GM21367 (cell line): ENCODE measurements at regions not wholly inside any gene's neighbourhood (a gene's known extent, or its start where the extent isn't known, plus 50 kb on each side); places are given as distances from the start of the nearest gene placed in this dataset.

Experiments
- ATAC-seq: cut with Tn5 transposase; IDR thresholded peaks from one replicate; pipeline ENCODE4 v1.9.1; 2021; ENCODE audit not compliant: unreplicated experiment

- no peak for ATAC-seq
These were observed 230.4 kb upstream of the SPRED2 start for GRCh38 chr2:65662654-65663432.

GRCh38 chr2:65661980-65662653, 229.7 kb upstream of the SPRED2 start:
- no peak for ATAC-seq

- ATAC-seq, result no peak
These were observed 227.9 kb upstream of the SPRED2 start for GRCh38 chr2:65660340-65660739.

- ATAC-seq, result no peak
These were observed 226.5 kb upstream of the SPRED2 start for GRCh38 chr2:65658881-65659280.

- no peak for ATAC-seq
These were observed 225.9 kb upstream of the SPRED2 start for GRCh38 chr2:65658266-65658665.

- no peak for ATAC-seq
These were observed 223.8 kb upstream of the SPRED2 start for GRCh38 chr2:65656160-65656718.

GRCh38 chr2:65655000-65655399, 222.6 kb upstream of the SPRED2 start:
- ATAC-seq, result no peak

GRCh38 chr2:65654496-65654895, 222.1 kb upstream of the SPRED2 start:
- ATAC-seq, result no peak

- no peak for ATAC-seq
These were observed 219.7 kb upstream of the SPRED2 start for GRCh38 chr2:65652066-65652465.

- ATAC-seq, result no peak
These were observed 217.6 kb upstream of the SPRED2 start for GRCh38 chr2:65649811-65650589.

- ATAC-seq, result no peak
These were observed 214.9 kb upstream of the SPRED2 start for GRCh38 chr2:65647249-65647842.

GRCh38 chr2:65640793-65641103, 208.3 kb upstream of the SPRED2 start:
- no peak for ATAC-seq

GRCh38 chr2:65639156-65639864, 206.9 kb upstream of the SPRED2 start:
- ATAC-seq, result no peak

- ATAC-seq, result no peak
These were observed 206.0 kb upstream of the SPRED2 start for GRCh38 chr2:65638443-65638842.

GRCh38 chr2:65636813-65637483, 204.5 kb upstream of the SPRED2 start:
- no peak for ATAC-seq

- no peak for ATAC-seq
These were observed 203.6 kb upstream of the SPRED2 start for GRCh38 chr2:65636024-65636423.

GRCh38 chr2:65634304-65634703, 201.9 kb upstream of the SPRED2 start:
- no peak for ATAC-seq

GRCh38 chr2:65630643-65631042, 198.2 kb upstream of the SPRED2 start:
- no peak for ATAC-seq

GRCh38 chr2:65628156-65628555, 195.8 kb upstream of the SPRED2 start:
- ATAC-seq, result no peak

- no peak for ATAC-seq
These were observed 194.4 kb upstream of the SPRED2 start for GRCh38 chr2:65626831-65627230.
